ENCODE measurements at regions not wholly inside any gene's neighbourhood (a gene's known extent, or its start where the extent isn't known, plus 50 kb on each side); places are given as distances from the start of the nearest gene placed in this dataset.

DNA sequence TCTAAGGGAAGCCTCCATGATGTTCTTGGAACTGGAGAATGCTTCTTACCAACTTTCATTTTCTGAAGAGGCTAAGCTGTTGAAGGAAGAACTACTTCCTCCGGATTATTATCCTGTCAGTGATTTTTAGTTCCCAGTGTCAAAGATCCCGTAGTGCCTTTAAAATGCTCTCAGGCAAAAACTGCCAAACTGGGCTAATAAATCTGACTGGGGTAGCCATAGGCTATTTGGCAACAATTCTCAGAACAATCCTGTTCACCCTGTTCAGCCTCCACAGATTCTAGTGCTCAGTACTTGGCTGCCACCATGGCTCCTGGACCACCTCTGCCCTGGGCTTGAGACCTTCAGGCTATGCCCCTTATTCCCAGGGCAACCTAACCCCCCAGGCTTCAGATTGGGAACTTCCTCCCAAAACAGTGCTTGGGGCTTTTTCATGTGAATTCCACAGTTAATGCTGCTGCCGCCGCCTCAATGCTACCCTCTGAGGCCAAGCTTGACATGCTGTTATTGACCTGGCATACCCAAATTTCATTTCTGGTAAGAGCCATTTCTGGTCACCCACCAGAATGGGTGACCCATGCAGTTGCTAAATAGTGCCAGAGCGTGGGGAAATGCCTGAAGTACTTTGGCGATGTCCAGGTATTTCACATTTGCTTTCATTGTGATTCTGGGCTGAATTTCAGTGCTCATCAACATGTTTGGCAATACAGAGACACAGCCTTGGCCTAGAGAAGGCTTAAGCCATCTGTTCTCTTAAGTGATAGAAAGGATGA, 110.0 kb upstream of the ARHGAP5 start:
- CTCF ChIA-PET = no interaction called here
- Histone ChIP-seq H3K4me3 (ENCODE audit: low read depth in 2 of 2, low read length in 1 of 2) (no peak overlapping the region), H3K9ac (no peak overlapping the region), H3K9me3 (0 out of 2 replicates have a peak, but pooled peaks cover 3% of the 10 kb centered on the region), H3K27ac (ENCODE audit: low read depth in 2 of 2, low read length in 1 of 2) (no peak overlapping the region), H3K79me2 (ENCODE audit: insufficient read depth) (no peaks in the 10 kb centered on the region), H3K4me1 (ENCODE audit: control insufficient read depth in 1 of 2, insufficient read depth in 2 of 2, low read depth in 1 of 2, low read length in 1 of 2) (peaks cover 13 to 15% of the 10 kb centered on the region in 2 experiments), H3F3A (replicated peaks; ENCODE audit: insufficient read depth) (no peaks in the 10 kb centered on the region), H2AFZ (ENCODE audit: low read depth) (no peak overlapping the region), H3K27me3 (ENCODE audit: insufficient read depth) (no peaks in the 10 kb centered on the region), H3K4me2 (no peak overlapping the region), H3K9me2 (no peaks in the 10 kb centered on the region), H4K20me1 (ENCODE audit: insufficient read depth) (no peaks in the 10 kb centered on the region), H3K36me3 (replicated peaks in 1 of 2; ENCODE audit: control insufficient read depth in 1 of 2, insufficient read depth in 2 of 2, low read length in 1 of 2) (no peaks in the 10 kb centered on the region)
- TF ChIP-seq MEF2A (IDR thresholded peaks at IDR 0.05; ENCODE audit: borderline replicate concordance, low read depth) = no peak
- TF ChIP-seq REST (IDR thresholded peaks at IDR 0.05; ENCODE audit: low read depth, low read length) = no peak
- no peak for TF ChIP-seq YY1 (IDR thresholded peaks at IDR 0.05; ENCODE audit: low read depth)
- no peak for TF ChIP-seq JUND (IDR thresholded peaks at IDR 0.05)
- no peak for TF ChIP-seq PBX3 (IDR thresholded peaks at IDR 0.05)
- TF ChIP-seq CHD2 (IDR thresholded peaks at IDR 0.05; ENCODE audit: low read length, partially characterized antibody) = no peak
- 81% methylated on average over 6 of the region's 6 CpGs for WGBS (ENCODE audit: low lambda C conversion rate)
- no peak for DNase-seq
- POLR2A ChIA-PET = no interaction called here

DNA sequence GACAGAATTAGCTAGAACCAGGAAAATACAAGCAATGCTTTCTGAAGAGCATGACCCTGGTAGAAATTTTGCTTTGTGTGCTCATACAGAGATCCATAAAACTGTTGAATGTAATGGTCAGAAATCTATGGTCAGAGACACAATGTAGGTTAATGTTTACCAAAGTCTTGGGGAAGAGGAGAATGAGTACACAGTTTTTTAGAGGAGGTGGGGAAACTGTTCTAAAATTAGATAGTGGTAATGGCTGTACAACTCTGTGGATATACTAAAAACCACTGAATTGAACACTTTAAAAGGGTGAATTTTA, 109.5 kb upstream of the ARHGAP5 start:
- no peak overlapping the region for H3K4me3 ChIP-seq (ENCODE audit: low read depth in 2 of 2, low read length in 1 of 2)
- no peak overlapping the region for H3K27ac ChIP-seq (ENCODE audit: low read depth in 2 of 2, low read length in 1 of 2)
- H4K20me1 ChIP-seq (ENCODE audit: insufficient read depth) = no peaks in the 10 kb centered on the region
- POLR2A ChIA-PET = no interaction called here
- H2AFZ ChIP-seq (ENCODE audit: low read depth) = no peak overlapping the region
- H3K9me2 ChIP-seq = no peaks in the 10 kb centered on the region
- CTCF ChIA-PET = no interaction called here
- DNase-seq = no peak
- no peaks in the 10 kb centered on the region for H3K79me2 ChIP-seq (ENCODE audit: insufficient read depth)
- no peaks in the 10 kb centered on the region for H3F3A ChIP-seq (replicated peaks; ENCODE audit: insufficient read depth)
- H3K36me3 ChIP-seq (replicated peaks in 1 of 2; ENCODE audit: control insufficient read depth in 1 of 2, insufficient read depth in 2 of 2, low read length in 1 of 2) = no peaks in the 10 kb centered on the region
- no peak overlapping the region for H3K4me2 ChIP-seq
- H3K9ac ChIP-seq = no peak overlapping the region
- 0 out of 2 replicates have a peak, but pooled peaks cover 3% of the 10 kb centered on the region for H3K9me3 ChIP-seq
- peaks cover 13 to 15% of the 10 kb centered on the region in 2 experiments for H3K4me1 ChIP-seq (ENCODE audit: control insufficient read depth in 1 of 2, insufficient read depth in 2 of 2, low read depth in 1 of 2, low read length in 1 of 2)
- no peaks in the 10 kb centered on the region for H3K27me3 ChIP-seq (ENCODE audit: insufficient read depth)
- TF ChIP-seq FOSL2 (IDR thresholded peaks at IDR 0.05; ENCODE audit: borderline replicate concordance, low read depth) (no peak), FOXJ3 (CRISPR knock-in tag; IDR thresholded peaks at IDR 0.05) (no peak), TCF12 (IDR thresholded peaks at IDR 0.05) (no peak), EZH2phosphoT487 (IDR thresholded peaks at IDR 0.05; ENCODE audit: borderline replicate concordance, low read depth) (no peak), YY1 (IDR thresholded peaks at IDR 0.05; ENCODE audit: low read depth) (no peak), NFIC (IDR thresholded peaks at IDR 0.05; ENCODE audit: borderline replicate concordance) (no peak), ELF1 (IDR thresholded peaks at IDR 0.05) (no peak), NRF1 (IDR thresholded peaks at IDR 0.05; ENCODE audit: low read depth, low read length) (no peak), CHD2 (IDR thresholded peaks at IDR 0.05; ENCODE audit: low read length, partially characterized antibody) (no peak), MEF2A (IDR thresholded peaks at IDR 0.05; ENCODE audit: borderline replicate concordance, low read depth) (no peak), TAF1 (IDR thresholded peaks at IDR 0.05; ENCODE audit: borderline replicate concordance, low read depth, low read length) (no peak), RCOR1 (IDR thresholded peaks at IDR 0.05; ENCODE audit: low read length) (no peak), TEAD4 (IDR thresholded peaks at IDR 0.05; ENCODE audit: borderline replicate concordance, insufficient read depth) (no peak), GATA2 (CRISPR knock-in tag; IDR thresholded peaks at IDR 0.05) (no peak), CTCF (IDR thresholded peaks at IDR 0.05) (no peak), RFX5 (IDR thresholded peaks at IDR 0.05; ENCODE audit: low read length) (no peak)
- TF ChIP-seq, protein P1, sequence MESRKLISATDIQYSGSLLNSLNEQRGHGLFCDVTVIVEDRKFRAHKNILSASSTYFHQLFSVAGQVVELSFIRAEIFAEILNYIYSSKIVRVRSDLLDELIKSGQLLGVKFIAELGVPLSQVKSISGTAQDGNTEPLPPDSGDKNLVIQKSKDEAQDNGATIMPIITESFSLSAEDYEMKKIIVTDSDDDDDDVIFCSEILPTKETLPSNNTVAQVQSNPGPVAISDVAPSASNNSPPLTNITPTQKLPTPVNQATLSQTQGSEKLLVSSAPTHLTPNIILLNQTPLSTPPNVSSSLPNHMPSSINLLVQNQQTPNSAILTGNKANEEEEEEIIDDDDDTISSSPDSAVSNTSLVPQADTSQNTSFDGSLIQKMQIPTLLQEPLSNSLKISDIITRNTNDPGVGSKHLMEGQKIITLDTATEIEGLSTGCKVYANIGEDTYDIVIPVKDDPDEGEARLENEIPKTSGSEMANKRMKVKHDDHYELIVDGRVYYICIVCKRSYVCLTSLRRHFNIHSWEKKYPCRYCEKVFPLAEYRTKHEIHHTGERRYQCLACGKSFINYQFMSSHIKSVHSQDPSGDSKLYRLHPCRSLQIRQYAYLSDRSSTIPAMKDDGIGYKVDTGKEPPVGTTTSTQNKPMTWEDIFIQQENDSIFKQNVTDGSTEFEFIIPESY (IDR thresholded peaks at IDR 0.05; ENCODE audit: borderline replicate concordance, low read depth) = no peak
